ENCODE measurements at regions not wholly inside any gene's neighbourhood (a gene's known extent, or its start where the extent isn't known, plus 50 kb on each side); places are given as distances from the start of the nearest gene placed in this dataset.

DNA sequence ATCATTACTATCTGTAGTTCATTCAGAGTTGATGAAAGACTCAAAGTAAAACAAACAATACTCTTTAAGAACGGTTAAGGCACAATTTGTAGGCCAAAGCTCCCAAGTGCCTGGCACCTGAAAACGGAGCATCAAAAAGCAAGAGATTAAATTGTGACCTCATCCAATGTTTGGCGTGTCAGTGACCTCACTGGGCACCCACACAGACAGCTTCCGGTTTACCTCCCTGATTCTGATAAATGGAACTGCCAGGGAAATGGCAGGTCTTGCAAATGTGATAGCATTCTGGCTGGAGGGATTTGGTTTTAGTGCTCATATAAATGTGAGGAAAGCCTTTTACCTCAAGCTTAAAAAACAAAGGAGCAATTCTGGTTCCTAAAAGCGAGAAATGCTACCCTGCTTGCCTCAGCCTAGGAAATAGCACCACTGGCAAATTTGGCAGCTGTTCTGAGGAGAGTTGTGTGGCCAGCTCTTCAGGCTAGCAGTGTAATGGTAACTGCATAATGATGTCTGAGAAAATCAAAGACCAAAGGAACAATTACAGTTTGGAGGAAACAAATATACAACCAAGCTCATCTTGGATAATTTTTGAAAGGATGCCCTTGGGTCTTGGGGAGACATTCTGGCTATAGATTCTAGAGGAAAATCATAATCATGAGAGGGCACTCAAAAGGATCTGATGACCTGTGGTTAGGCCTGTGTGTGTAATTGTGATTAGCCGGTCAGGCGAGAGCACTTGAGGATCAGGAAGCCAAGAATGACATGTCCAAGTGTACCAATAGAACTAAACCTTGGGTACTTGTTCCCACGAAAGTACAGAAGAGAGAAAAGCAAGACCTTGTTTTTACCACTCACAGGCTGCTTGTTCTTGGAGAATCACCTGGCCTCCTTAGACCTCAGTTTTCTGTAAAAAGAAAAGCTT lies 174.3 kb downstream of the TFAP2B start:
- H3K4me3 ChIP-seq (ENCODE audit: low read depth, low read length): no peak overlapping the region
- TF ChIP-seq CTCF (IDR thresholded peaks at IDR 0.05; ENCODE audit: borderline replicate concordance, insufficient read depth, low read depth, low read length): no peak

GRCh38 chr6:50993941-50994720 lies 175.5 kb downstream of the TFAP2B start:
- no peak for TF ChIP-seq CTCF (IDR thresholded peaks at IDR 0.05; ENCODE audit: borderline replicate concordance, insufficient read depth, low read depth, low read length)

GRCh38 chr6:50995036-50995435 lies 176.4 kb downstream of the TFAP2B start:
- TF ChIP-seq CTCF (IDR thresholded peaks at IDR 0.05; ENCODE audit: borderline replicate concordance, insufficient read depth, low read depth, low read length): no peak
- H3K4me3 ChIP-seq (ENCODE audit: low read depth, low read length): no peak overlapping the region

More at GRCh38 chr6:50993941-50994720, 175.5 kb downstream of the TFAP2B start:
- no peak overlapping the region for H3K4me3 ChIP-seq (ENCODE audit: low read depth, low read length)

GRCh38 chr6:50998905-50999304 lies 180.2 kb downstream of the TFAP2B start:
- no peak overlapping the region for H3K4me3 ChIP-seq (ENCODE audit: low read depth, low read length)

GRCh38 chr6:51001399-51001798 lies 182.7 kb downstream of the TFAP2B start:
- no peak overlapping the region for H3K4me3 ChIP-seq (ENCODE audit: low read depth, low read length)
- TF ChIP-seq CTCF (IDR thresholded peaks at IDR 0.05; ENCODE audit: borderline replicate concordance, insufficient read depth, low read depth, low read length): no peak

More at GRCh38 chr6:50998905-50999304, 180.2 kb downstream of the TFAP2B start:
- TF ChIP-seq CTCF (IDR thresholded peaks at IDR 0.05; ENCODE audit: borderline replicate concordance, insufficient read depth, low read depth, low read length): no peak

- no peak overlapping the region for H3K4me3 ChIP-seq (ENCODE audit: low read depth, low read length)
- TF ChIP-seq CTCF (IDR thresholded peaks at IDR 0.05; ENCODE audit: borderline replicate concordance, insufficient read depth, low read depth, low read length): no peak
Measured at GRCh38 chr6:51004380-51004779, 185.7 kb downstream of the TFAP2B start.

Measured in GM12875 (cell line).